ENCODE measurements at regions not wholly inside any gene's neighbourhood (a gene's known extent, or its start where the extent isn't known, plus 50 kb on each side); places are given as distances from the start of the nearest gene placed in this dataset.
"Not testable (repeated sequence)": the region's sequence is repeated elsewhere in the genome, so short reads cannot be mapped to it uniquely, and the experiment has no call there.

DNA sequence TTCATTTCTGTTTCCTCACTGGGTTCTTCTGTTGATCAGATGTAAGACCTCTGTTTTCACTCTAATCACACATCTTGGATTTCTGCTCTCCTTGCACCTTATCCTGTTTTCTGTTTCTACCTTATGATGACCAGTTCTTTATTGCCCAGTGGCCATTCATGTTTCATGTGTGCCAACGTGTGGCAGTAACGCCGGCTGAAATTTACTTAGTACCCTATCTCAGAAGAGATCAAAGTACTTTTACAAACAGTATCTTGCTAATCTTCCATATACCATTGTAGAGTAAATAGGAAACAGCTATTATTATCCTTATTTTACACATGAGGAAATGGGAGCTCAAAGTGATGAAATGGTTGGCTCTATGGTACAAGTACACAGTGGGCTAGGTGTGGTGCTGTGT is 74.0 kb downstream of the GATA3 start:
- FAIRE-seq (no peak), DNase-seq (ENCODE audit: extremely low spot score, insufficient read length, low read depth) (no peak)

DNA sequence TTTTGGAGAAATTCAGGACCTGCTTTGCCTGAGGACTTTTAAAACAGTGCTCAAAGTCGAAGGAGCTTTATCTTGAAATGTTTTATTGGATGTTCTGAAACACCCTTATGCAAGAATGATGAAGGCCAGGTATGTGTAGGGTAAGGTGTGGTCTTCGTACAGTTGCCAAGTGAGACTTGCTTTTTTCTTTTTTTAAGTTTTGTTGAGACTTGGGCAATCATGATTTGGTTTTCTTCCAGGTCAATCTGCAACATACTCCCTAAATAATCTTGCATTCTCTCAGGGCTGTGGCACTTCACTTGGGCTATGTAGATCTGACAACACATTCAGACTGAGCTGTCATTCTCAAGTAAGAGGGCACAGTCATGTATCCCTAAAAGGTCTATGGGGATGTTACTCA is 75.0 kb downstream of the GATA3 start:
- no peak for DNase-seq (ENCODE audit: extremely low spot score, insufficient read length, low read depth)
- FAIRE-seq, result no peak

DNA sequence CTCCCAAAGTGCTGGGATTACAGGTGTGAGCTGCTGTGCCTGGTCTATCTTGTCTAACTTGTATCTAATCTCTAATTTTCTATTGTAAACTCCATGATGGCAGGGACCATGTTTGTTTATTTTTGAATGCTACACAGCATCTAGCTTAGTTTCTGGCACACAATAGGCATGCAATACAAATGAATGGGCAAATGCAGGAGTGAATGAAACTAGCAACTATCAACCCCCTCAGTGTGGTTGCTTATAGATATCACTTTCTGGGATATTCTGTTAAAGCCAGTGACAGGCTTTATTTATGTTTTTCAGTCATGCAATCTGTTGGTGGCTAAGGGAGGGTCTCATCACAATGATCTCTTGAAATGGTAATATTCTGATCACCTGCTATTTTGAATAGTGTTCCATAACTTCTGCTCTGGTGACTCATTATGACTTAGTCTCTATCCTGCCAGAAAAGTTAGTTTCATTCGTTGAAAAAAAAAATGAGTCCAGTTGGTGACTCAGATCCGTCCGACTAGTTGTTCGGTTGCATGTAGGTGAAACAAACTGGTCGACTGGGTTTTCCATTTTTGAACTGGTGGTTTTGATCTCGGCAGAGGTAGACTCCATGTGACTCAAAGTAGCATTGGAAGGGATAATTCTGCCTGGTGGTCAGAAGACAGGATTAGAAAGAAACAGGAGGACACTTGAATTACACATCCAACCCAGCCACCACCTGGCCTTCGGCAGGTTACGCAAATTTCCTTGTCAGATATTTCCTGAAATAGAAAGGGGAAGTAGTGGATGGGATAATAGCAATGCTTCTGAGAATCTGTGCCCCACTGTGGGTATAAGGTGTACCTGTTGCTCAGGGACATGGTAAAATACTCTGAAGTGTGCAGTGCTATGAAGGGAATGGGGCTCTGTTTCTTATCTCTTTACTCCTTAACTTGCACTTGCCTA is 76.8 kb downstream of the GATA3 start:
- FAIRE-seq (peak; percentile 75), DNase-seq (ENCODE audit: extremely low spot score, insufficient read length, low read depth) (no peak)

DNA sequence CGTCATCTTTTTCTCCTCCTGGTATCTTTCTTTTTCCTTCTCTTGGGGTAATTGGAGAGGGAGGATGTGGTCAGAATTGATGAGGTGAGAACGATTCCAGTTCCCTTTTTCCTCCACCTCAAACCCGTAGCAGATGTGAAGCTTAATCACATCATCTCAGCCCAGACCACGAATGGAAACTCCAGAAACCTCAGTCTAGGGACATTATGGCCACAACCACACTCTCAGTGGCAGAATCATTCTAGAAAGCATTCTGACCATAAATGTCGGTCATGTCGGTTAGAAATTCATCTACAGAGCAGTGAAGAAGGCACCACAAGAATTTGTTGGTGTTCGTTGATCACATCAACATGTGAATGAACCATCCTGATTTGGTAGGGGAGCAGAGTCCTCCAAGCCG is 78.7 kb downstream of the GATA3 start:
- DNase-seq (ENCODE audit: extremely low spot score, insufficient read length, low read depth) (peak; percentile 14), FAIRE-seq (peak; percentile 88)

DNA sequence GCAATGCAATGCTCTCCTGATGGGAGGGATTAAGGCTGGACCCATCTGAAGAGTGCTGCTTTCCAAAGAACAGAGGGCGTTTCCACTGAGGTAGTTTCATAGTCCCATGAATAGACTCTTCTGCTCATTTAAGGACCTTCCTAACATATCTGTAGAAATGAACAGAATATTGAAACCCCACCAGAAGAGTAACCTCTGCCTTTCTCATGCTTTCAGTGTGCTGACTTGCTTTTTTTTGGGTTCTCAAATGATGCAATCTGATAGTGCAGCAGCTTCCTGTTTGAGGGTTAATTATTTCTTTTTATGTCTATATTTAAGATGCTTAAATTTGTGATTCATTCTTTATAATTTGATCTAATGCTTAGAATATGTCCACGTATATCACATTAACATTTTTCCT is 82.2 kb downstream of the GATA3 start:
- DNase-seq (ENCODE audit: extremely low spot score, insufficient read length, low read depth) (no peak), FAIRE-seq (no peak)

DNA sequence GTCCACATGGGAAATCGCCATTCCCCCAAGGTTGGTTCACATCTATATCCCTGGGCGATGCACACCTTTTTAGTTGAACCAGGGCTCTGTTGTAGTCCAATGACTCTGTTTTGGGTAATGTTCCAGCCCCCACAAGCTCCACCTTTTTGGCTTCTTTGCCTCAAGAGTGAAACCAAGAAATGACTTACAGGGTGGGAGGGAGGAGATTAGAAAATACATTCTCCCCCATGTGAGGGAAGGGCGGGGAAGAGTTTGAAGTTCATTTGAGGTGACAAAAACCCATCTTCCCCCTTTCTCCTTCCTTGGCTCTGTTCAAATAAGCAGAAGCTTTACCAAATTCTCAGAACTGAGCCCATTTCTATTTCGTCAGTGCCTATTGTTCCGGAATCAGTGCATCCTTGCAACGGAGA is 82.8 kb downstream of the GATA3 start:
- no peak for DNase-seq (ENCODE audit: extremely low spot score, insufficient read length, low read depth)
- FAIRE-seq, result peak; percentile 42

DNA sequence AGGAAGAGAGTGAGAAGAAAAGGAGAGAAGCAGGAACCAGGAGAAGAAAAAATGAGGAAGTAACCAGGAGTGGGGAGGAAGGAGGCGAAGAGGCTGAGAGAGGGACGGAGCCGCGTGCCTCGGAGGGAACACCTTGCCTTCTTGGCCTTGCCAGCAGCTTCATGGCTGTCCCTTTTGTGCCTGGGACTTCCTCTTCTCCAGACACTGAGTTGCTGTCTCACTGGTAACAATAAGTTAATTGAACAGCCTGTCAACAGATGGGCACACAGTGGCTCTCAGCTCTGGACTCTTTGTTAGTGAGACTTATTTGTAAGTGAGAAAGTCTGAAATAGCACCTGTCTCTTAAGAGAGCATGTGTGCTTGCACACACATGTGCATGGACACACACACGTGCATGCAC is 83.2 kb downstream of the GATA3 start:
- FAIRE-seq, result no peak

DNA sequence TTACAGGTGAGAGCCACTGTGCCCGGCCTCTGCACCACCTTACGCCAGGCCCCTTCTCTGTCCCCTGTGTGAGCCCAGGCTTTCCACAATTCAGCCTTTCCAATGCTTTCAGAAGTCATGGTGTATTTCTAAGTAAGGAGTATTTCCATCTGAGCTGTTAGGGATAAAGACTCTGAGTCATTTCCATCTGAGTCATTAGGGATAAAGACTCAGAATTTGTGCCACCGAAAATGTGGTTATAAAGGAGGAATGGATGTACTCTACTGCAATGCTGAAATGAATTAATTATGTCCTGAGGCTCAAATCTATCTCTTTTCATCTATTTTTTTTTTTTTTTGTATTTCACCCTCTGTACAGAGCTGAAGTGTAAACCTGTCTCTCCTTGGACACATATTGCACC is 84.0 kb downstream of the GATA3 start:
- no peak for FAIRE-seq
- DNase-seq (ENCODE audit: extremely low spot score, insufficient read length, low read depth), result no peak

More for the DNA sequence above, 83.2 kb downstream of the GATA3 start:
- DNase-seq (ENCODE audit: extremely low spot score, insufficient read length, low read depth), result no peak

DNA sequence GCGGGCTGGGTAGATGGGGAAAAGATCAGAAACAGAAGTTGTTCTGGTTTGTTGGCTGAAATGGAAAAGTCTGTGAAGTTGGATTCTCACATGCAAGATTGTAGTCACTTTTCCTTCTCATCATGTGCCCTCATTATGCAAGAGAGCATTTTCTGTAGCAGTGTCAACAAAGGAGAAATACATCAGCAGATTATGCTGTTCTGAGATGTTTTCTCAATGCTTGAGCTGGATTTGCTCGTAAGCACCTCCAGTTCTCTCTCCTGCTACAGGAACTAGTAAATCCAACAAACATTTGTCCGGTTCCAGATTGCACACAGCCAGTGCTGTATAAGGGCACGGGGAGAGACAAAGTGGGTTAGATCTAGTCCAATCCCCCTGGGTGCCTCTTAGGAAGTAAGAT is 90.0 kb downstream of the GATA3 start:
- DNase-seq (ENCODE audit: extremely low spot score, insufficient read length, low read depth) (no peak), FAIRE-seq (no peak)

DNA sequence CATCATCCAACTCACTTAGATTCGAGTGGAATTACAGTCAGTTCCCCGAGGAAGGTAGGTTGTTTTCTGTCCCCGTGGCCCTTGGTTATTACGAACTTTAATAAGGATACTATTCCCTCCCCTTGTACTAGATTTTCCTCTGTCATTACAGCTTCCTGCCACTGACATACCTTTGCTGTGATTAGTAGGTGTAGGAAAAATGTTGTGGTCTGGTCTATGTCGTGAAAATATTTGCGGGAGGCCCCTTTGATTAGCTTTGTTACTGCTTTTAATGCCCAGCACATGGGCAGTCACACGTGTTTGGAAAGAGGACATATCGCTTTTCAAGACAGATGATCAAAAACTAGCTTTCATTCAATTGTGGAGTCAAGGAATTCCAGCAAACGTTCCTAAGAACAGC is 92.2 kb downstream of the GATA3 start:
- no peak for DNase-seq (ENCODE audit: extremely low spot score, insufficient read length, low read depth)
- FAIRE-seq, result no peak

DNA sequence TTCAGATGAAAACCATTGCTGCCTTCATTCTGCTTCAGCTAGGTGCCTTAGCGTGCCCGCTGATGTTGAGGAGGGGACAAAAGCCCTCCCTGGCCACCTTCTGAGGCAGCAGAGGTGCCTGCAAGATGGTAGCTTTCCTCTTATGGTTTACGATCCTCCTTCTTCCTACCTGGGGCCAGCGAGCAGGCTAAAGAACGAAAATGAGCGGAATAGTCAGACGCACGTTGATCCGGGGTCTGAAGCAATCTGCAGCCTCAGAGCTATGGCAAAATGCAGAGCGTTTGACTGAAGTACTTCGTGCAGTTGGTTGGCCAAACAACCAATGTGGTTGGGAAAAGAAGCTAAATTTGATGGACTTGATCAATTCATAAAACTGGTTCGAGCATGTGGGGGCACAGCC is 95.5 kb downstream of the GATA3 start:
- FAIRE-seq, result no peak
- no peak for DNase-seq (ENCODE audit: extremely low spot score, insufficient read length, low read depth)

DNA sequence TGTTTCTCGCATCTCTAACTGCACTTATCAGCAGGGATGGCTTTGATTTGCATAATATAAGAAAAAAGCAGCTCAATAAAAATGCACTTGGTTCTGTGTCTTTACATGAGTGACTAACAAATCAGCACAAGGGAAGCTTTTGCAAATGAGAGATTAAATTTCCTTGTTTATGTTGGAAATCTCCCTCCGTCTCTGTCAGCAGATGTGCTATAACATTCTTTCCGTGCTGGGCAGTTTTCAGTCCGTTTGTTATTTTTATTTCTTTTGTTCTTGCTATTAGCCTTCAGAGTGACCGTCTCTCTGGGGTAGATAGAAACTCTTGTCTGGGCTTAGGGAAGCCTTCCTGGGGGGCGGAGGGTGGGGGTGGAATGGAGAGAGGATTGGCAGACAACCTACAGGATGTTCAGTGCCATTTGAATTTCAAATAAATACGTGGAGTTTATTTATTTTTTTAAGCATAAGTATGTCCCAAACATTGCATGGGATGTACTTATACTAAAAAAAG is 96.0 kb downstream of the GATA3 start:
- FAIRE-seq (no peak), DNase-seq (ENCODE audit: extremely low spot score, insufficient read length, low read depth) (no peak)

DNA sequence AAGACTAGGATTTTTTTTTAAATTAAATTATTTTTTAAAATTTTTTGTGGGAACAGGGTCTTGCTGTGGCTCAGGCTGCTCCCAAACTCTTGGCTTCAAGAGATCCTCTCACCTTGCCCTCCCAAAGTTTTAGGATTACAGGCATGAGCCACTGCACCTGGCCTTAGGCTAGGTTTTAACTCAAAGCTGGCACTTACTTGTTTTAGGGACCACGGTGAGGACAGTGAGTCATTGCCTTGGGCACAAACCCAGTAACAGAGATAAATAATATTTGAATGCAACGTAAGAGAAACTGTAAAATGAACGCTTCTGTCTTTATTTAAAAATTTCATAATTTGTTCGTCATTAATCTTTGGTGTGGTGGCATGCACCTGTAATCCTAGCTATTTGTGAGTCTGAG is 96.6 kb downstream of the GATA3 start:
- DNase-seq (ENCODE audit: extremely low spot score, insufficient read length, low read depth) (no peak), FAIRE-seq (no peak)

DNA sequence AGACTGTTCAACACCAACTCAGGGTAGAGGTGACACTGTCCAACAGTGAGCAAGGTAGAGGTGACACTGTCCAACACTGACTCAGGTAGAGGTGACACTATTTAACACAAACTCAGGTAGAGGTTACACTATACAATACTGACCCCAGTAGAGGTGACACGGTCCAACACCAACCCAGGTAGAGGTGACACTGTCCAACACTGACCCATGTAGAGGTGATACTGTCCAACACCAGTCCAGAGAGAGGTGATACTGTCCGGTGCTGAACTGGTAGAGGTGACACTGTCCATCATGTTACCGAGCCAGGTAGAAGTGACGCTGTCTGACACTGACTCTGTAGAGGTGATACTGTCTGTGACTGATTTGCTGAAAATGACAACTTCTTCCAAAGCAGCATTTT is 102.4 kb downstream of the GATA3 start:
- DNase-seq (ENCODE audit: extremely low spot score, insufficient read length, low read depth) (no peak), FAIRE-seq (no peak)

DNA sequence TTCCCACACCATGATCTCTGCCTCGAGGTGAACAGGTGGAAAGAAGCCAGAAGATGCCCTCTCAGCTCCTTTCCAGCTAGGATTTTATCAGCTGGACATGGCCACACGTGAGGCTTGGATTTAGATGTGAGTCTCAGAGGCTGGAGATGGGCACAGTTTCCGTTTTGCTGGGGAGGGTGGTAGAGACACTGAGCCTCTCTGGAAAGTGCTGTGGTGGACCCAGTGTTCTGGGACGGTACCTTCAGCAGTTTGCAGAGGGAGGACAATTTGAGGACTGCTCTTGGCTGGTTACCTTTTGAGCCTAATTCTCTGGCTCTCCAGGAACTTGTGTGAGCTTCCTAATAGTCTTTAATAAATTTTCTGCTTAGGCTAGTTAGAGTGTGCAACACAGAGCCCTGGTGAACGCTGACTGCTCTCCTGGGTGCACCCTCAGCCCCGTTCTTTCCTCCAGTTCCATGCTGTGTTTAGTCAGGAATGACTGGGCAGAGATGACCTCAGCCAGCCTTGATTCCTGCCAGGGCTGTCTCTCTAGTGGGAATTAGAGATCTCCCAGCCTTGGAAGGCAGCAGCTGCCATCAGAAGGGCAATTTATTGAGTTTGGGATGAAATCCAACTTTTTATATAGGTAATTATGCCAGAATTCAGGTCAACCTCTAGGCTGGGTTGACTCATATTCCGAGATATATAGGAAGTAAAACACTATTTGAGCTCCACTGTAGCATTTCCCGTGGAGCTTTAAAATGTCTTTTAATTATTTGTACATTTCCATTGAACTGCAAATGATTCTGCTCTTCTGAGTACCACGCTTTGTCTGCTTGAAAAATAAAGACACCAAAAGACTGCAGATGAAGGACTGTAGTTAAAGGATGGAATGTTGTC is 103.9 kb downstream of the GATA3 start:
- FAIRE-seq, result no peak
- no peak for DNase-seq (ENCODE audit: extremely low spot score, insufficient read length, low read depth)

DNA sequence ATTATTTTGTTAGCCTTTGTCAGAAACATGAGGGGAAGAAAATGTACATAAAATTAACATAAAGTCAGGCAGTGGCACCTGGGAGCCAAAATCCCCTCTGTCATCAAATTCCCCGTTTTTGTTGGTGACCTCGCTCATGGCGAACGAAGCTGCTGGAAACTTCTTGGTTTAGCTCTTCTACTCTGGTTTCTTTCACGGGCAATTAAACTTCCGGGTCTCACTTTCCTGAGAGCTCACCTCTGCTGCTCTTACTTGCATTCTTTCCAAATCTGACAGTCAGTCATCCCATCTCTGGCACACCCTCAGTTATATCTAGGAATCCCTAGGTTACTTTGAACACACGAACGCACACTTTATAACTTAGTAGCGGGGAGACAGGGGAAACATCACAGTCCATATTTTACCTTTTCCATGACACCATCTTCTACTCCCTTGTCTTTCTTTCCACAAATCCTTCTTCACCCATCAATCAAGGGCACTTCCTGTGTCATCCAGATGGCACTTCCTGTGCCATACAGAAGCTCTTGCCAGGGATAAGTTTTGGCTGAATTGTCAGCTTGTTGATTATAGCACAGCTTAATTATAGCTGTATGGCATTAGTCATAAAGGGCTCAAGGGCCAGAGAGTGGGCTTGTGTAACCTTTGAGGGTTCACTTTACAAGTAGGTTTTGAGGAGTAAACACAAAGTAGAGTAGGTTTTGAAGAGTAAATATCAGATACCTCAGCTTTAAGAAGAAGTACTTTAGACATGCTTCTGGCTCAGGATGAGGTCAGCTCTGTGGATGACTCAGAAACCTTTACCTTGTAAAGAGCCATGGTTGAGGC is 105.1 kb downstream of the GATA3 start:
- no peak for FAIRE-seq

DNA sequence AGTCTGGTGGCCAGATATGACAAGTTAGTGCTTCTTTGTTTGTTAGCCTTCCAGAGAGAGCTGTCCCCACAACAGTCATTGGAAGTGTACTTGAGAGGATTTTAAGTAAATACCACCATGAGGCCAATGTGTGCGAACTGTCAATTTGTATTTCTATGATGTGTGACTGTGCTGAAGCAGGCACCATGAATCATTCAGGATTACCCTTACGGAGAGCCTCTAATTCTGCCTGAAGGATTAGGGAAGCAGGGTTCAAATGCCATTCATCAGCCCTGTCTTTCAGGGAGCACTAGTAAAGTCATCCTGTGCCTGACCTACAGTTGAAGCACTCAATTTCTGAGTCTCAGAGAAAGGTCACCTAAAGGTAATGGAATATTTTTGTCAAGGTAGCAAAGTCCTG is 109.3 kb downstream of the GATA3 start:
- DNase-seq (ENCODE audit: extremely low spot score, insufficient read length, low read depth) (no peak), FAIRE-seq (no peak)

More for the DNA sequence above, 105.1 kb downstream of the GATA3 start:
- no peak for DNase-seq (ENCODE audit: extremely low spot score, insufficient read length, low read depth)

DNA sequence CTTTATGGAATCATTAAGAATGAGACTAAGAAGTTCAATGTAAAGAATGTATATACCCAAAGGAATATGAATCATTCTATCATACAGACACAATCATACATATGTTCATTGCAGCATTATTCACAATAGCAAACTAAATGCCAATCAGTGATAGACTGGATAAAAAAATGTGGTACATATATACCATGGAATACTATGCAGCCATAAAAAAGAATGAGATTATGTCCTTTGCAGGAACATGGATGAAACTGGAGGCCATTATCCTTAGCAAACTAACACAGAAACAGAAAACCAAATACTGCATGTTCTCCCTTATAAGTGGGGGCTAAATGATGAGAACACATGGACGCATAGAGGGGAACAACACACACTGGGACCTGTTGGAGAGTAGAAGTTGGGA is 110.2 kb downstream of the GATA3 start:
- DNase-seq (ENCODE audit: extremely low spot score, insufficient read length, low read depth); FAIRE-seq: not testable (repeated sequence)

DNA sequence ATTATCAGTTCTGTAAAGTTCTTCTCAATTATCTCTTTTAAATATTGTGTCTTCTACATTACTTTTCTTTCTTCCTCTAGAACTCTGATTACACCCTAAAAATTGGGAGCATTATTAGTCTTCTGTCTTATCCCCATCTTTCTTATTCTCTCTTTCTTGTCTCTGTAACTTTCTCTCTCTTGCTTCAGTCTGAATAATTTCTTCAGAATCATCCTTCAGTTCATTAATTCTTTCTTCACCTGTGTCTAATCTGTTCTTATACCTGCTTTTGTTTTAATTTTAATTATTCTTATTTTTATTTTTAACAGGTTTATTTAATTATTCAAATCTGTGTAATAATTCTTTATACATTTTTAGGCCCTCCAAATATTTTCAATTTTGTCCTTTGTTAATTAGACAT is 114.3 kb downstream of the GATA3 start:
- DNase-seq (ENCODE audit: extremely low spot score, insufficient read length, low read depth) (no peak), FAIRE-seq (no peak)

DNA sequence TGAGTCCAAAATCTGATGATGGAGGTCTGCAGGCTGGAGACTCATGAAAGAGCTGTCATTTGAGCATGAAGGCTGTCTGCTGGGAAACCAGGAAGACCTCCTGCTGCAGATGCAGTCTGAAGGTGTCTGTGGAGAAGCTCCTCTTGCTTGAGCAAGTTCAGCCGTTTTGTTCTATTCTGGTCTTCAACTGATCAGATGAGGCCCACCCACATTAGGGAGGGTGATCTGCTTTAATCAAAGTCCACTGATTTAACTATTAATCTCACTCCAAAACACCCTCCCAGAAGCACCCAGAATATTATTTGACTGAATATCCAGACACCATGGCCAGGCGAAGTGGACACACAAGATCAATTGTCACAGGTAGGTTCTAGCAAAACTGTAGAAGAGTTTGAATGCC is 116.5 kb downstream of the GATA3 start:
- no peak for DNase-seq (ENCODE audit: extremely low spot score, insufficient read length, low read depth)
- no peak for FAIRE-seq

Data from GM18507 (cell line).